Mesothelial cell of epicardium (in vitro differentiated cells): ENCODE measurements at regions not wholly inside any gene's neighbourhood (a gene's known extent, or its start where the extent isn't known, plus 50 kb on each side); places are given as distances from the start of the nearest gene placed in this dataset.

ENCODE experiments used
- DNase-seq, 2 experiments: peaks; one replicate each; pipeline ENCODE4 v3.0.0; 2021; ENCODE audit warnings: low spot score in 2 of 2; ENCODE audit not compliant: unreplicated experiment in 2 of 2
- H3K27ac Mint-ChIP-seq: 2 replicates; pipeline ENCODE4 v1.8.0; 2021; ENCODE audit warnings: mixed read lengths
- H3K27me3 Mint-ChIP-seq: 2 replicates; pipeline ENCODE4 v1.8.0; 2021; ENCODE audit warnings: low read depth, mixed read lengths
- H3K36me3 Mint-ChIP-seq: 2 replicates; pipeline ENCODE4 v1.8.0; 2021; ENCODE audit warnings: mixed read lengths
- H3K4me1 Mint-ChIP-seq: 2 replicates; pipeline ENCODE4 v1.8.0; 2021; ENCODE audit warnings: mixed read lengths
- H3K4me3 Mint-ChIP-seq: 2 replicates; pipeline ENCODE4 v1.8.0; 2021; ENCODE audit warnings: mild to moderate bottlenecking, moderate library complexity, mixed read lengths
- H3K9me3 Mint-ChIP-seq: 2 replicates; pipeline ENCODE4 v1.8.0; 2021; ENCODE audit warnings: mixed read lengths
- TF ChIP-seq, protein P1 (sequence below): fragments of 200-600 bp; sonication (generic); IDR thresholded peaks from one replicate; pipeline ENCODE4 v1.5.0; 2021; ENCODE audit warnings: antibody characterized with exemption; ENCODE audit not compliant: unreplicated experiment

DNA sequence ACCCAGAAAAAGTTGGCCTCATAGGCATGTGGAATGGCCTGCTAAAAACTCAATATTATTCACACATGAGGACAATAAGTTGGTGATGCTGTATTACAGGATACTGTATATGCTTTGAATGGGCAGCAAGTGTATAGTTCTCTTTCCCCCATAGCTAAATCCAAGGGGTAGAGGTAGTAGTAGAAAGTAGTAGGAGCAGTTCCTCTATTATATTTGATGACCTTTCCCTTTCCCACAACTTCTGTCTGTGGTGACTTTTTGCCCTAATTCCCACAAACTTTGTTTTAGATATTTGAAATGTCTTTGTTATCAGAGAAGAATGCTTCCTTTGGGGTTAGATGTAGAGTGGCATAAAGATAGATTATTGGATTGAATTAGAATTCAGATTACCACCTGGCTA is 154.0 kb upstream of the STEAP4 start:
- H3K9me3 Mint-ChIP-seq: no peaks in the 10 kb centered on the region
- no peaks in the 10 kb centered on the region for H3K27me3 Mint-ChIP-seq
- peaks cover 3% of the 10 kb centered on the region for H3K4me1 Mint-ChIP-seq
- no peaks in the 10 kb centered on the region for H3K36me3 Mint-ChIP-seq
- TF ChIP-seq, protein P1, sequence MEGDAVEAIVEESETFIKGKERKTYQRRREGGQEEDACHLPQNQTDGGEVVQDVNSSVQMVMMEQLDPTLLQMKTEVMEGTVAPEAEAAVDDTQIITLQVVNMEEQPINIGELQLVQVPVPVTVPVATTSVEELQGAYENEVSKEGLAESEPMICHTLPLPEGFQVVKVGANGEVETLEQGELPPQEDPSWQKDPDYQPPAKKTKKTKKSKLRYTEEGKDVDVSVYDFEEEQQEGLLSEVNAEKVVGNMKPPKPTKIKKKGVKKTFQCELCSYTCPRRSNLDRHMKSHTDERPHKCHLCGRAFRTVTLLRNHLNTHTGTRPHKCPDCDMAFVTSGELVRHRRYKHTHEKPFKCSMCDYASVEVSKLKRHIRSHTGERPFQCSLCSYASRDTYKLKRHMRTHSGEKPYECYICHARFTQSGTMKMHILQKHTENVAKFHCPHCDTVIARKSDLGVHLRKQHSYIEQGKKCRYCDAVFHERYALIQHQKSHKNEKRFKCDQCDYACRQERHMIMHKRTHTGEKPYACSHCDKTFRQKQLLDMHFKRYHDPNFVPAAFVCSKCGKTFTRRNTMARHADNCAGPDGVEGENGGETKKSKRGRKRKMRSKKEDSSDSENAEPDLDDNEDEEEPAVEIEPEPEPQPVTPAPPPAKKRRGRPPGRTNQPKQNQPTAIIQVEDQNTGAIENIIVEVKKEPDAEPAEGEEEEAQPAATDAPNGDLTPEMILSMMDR: no peak
- no peak for DNase-seq
- no peak overlapping the region for H3K27ac Mint-ChIP-seq
- H3K4me3 Mint-ChIP-seq: no peak overlapping the region

DNA sequence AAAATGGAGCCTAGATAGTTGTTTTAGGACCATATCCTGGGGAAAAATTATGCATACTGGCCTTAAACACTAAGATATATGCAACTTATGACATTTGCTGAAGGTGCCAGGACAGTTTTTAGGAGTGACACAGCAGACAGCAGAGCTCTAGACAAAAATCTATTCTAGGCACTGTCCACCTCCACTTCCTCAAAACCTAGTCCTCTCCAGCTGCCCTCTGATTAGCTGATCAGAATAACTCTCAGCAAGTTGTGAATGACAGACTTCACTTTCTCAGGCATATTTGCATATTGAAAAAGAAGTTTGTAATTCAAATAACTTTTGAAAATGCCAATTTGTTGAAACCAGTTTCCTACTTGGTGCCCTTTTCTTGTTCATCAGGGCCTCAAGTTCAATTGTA is 152.3 kb upstream of the STEAP4 start:
- Mint-ChIP-seq H3K36me3 (no peaks in the 10 kb centered on the region), H3K9me3 (no peaks in the 10 kb centered on the region), H3K4me3 (no peak overlapping the region), H3K4me1 (peaks cover 4% of the 10 kb centered on the region), H3K27me3 (no peaks in the 10 kb centered on the region), H3K27ac (no peak overlapping the region)
- TF ChIP-seq, protein P1: no peak
- no peak for DNase-seq

DNA sequence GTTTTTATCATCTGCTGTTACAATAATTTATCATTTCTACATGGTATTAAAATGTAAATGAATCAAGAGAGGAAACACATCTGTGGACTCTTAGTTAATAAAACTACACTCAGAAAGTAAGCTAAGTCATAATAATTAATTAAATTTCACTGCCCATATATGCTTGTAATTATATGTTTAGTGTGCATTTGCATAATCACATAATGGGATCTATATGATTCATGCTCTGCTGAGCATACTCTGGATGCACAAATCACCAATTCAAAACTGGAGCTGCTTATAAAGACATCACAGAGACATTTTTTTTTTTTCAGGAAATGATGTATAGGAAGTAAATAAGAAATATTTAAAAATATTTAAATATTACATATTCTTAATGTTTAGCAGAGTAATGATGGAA is 151.6 kb upstream of the STEAP4 start:
- peaks cover 4% of the 10 kb centered on the region for H3K4me1 Mint-ChIP-seq
- no peaks in the 10 kb centered on the region for H3K9me3 Mint-ChIP-seq
- no peaks in the 10 kb centered on the region for H3K27me3 Mint-ChIP-seq
- H3K27ac Mint-ChIP-seq: no peak overlapping the region
- DNase-seq: no peak
- H3K36me3 Mint-ChIP-seq: no peaks in the 10 kb centered on the region
- TF ChIP-seq, protein P1: no peak
- H3K4me3 Mint-ChIP-seq: no peak overlapping the region

DNA sequence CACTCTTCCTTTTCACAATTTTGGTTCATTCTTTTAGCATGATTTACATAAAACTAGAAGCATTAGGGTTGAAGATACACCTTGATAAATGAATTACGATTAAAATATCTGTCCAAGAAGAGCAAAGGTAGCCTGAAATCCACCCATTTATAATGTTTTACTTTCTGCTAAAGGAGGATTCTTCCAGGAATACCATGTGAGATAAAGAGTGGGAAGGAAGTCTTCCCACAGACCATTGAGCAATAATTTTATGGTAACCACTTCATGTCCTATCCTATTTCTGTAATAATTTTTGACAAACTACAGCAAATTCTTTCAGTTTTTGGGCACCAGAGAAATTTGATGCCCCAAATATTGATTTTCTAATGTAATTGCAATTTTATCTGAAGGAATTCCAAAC is 150.6 kb upstream of the STEAP4 start:
- H3K27ac Mint-ChIP-seq: no peak overlapping the region
- peaks cover 4% of the 10 kb centered on the region for H3K4me1 Mint-ChIP-seq
- no peak for DNase-seq
- no peaks in the 10 kb centered on the region for H3K36me3 Mint-ChIP-seq
- H3K27me3 Mint-ChIP-seq: no peaks in the 10 kb centered on the region
- TF ChIP-seq, protein P1: no peak
- no peaks in the 10 kb centered on the region for H3K9me3 Mint-ChIP-seq
- no peak overlapping the region for H3K4me3 Mint-ChIP-seq

DNA sequence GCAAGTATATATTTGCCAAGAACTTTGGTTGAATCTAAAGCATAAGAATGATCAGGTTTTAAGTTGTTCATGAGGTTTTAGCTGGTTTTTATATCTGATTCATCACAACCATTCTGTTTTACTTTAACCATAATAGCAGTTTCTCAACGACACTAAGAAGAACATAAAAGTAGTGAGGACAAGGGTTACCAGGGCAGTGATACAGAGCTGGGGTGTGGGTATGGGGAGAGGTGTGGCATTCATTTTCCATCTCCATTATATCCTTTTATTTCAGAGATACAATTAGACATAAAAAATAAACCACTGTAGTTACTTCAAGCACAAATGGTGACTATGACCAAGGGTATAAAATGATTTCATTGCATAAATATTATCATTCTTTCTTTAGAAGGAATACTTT is 149.8 kb upstream of the STEAP4 start:
- Mint-ChIP-seq H3K36me3 (no peaks in the 10 kb centered on the region), H3K9me3 (no peaks in the 10 kb centered on the region), H3K4me3 (no peak overlapping the region), H3K4me1 (peaks cover 2% of the 10 kb centered on the region), H3K27me3 (no peaks in the 10 kb centered on the region), H3K27ac (no peak overlapping the region)
- TF ChIP-seq, protein P1: no peak
- no peak for DNase-seq

DNA sequence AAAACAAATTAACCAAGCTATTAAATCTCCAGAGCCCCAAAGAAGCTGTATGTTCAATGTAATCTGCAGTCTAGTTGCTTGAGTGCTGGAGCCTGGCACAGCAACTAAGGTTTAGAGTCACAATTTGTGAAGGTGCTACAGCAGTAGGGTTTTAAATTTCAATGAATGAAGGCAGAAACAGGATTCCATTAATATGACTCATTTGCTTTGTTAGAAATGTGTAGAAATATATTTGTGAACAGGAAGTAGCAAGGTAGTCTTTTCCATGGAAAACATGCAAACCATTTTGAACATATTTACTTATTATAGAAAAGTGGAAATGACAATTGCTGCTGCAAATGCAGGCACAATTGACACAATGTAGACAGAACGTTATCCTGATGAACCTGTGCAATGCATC is 149.0 kb upstream of the STEAP4 start:
- TF ChIP-seq, protein P1: no peak
- DNase-seq: no peak
- no peak overlapping the region for H3K27ac Mint-ChIP-seq
- H3K36me3 Mint-ChIP-seq: no peaks in the 10 kb centered on the region
- H3K4me3 Mint-ChIP-seq: no peak overlapping the region
- H3K9me3 Mint-ChIP-seq: no peaks in the 10 kb centered on the region
- H3K27me3 Mint-ChIP-seq: no peaks in the 10 kb centered on the region
- H3K4me1 Mint-ChIP-seq: peaks cover 1% of the 10 kb centered on the region
